GM21528 (cell line): ENCODE measurements at regions not wholly inside any gene's neighbourhood (a gene's known extent, or its start where the extent isn't known, plus 50 kb on each side); places are given as distances from the start of the nearest gene placed in this dataset.

Experiments
- ATAC-seq: cut with Tn5 transposase; IDR thresholded peaks from one replicate; pipeline ENCODE4 v1.9.1; 2021; ENCODE audit warnings: mild to moderate bottlenecking, moderate library complexity; ENCODE audit not compliant: unreplicated experiment, low FRiP score

GRCh38 chr3:117565777-117566176 is 856.2 kb downstream of the TUSC7 start:
- ATAC-seq, result no peak

GRCh38 chr3:117566926-117567325 is 857.3 kb downstream of the TUSC7 start:
- no peak for ATAC-seq

DNA sequence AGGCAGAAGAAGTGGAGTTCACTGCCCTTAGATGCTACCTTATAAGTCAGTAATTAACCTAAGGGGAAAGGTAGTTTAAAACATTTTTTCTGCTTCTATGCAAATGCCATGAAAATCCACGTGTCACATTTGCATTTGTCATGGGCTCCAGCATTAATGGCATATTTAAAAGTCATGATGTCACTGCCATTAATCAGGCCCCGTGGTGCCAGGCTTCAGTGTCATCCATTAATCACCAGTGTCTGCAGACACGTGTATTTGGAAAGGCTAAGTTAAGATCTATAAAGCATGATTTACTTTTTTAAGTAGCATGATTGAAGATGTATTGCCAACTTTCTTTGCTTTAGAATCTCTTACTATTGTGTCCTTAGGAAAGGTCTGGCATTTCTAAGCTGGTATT is 857.8 kb downstream of the TUSC7 start:
- ATAC-seq, result no peak

- no peak for ATAC-seq
Observed at GRCh38 chr3:117567906-117568305, 858.3 kb downstream of the TUSC7 start.

DNA sequence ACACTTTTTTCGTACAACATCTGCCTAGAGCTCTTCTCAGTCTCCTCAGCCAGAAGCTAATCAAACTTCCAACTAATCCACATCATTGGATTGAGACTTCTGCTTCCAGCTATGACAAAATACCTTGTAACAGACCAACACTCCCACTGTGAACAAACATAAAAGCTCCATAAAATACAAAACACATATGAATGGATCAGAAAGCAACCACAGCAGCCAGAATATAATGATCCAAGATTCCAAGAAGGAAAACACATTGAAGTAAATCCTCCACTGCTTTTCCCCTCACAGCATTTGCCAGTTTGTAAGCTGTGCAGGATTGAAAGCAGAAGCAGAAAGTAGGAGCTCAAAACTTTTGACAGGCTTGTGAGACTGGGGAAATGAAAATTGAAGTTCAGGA is 863.2 kb downstream of the TUSC7 start:
- ATAC-seq, result no peak

- ATAC-seq, result no peak
Observed at GRCh38 chr3:117580806-117581205, 871.2 kb downstream of the TUSC7 start.

DNA sequence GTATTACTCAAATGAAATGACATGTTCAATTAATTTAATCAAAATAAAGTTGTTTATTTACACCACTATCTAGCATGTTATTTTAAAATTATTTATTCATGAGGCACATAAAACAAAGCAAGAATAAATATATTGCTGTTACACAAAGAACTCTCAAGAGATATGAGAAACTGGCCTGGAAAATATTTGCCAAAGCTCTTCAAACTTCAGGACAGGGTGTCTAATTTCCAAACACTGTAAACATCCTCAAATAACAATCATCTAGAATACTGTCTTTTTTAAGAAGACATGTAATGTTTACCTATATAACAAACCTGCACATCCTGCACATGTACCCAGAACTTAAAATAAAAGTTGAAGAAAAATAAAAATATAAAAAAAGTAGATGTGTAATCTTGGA is 876.6 kb downstream of the TUSC7 start:
- ATAC-seq, result no peak

DNA sequence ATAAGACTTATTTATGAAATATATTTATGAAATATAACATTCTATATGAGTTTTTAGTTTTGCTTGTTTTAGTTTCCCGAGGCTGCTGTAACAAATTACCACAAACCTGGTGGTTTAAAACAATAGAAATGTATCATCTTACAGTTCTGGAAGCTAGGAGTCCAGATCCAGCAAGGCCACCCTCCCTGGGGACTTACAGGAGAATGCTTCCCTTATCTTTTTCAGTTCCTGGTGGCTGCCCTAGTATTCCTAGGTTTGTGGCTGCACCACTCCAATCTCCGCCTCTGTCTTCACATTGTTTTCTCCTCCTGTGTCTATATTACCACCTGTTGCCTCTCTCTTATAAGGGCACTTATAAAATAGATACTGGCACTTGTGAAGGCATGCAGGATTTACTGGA is 877.8 kb downstream of the TUSC7 start:
- no peak for ATAC-seq

GRCh38 chr3:117589454-117589853 is 879.9 kb downstream of the TUSC7 start:
- no peak for ATAC-seq

GRCh38 chr3:117595615-117596014 is 886.0 kb downstream of the TUSC7 start:
- no peak for ATAC-seq

DNA sequence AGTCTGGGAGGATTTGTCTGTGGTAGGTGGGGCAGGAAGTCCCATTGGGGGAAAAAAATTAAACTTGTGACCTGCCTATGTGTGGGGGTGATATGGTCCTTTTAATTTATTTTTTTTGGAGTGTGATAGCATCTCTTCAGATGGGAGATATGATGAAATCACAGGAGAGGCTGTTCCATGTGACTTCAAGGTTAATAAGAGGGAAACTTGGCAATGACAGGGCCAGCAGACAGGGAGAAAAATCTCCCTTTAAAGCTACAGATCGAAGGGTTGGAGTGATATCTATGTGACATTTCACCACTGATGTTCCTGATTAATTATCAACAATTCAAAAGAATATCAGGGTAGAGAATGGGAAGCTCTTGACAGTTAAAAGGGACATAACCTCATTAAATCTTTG is 886.9 kb downstream of the TUSC7 start:
- ATAC-seq, result no peak

- ATAC-seq, result no peak
Observed at GRCh38 chr3:117597865-117598264, 888.3 kb downstream of the TUSC7 start.

DNA sequence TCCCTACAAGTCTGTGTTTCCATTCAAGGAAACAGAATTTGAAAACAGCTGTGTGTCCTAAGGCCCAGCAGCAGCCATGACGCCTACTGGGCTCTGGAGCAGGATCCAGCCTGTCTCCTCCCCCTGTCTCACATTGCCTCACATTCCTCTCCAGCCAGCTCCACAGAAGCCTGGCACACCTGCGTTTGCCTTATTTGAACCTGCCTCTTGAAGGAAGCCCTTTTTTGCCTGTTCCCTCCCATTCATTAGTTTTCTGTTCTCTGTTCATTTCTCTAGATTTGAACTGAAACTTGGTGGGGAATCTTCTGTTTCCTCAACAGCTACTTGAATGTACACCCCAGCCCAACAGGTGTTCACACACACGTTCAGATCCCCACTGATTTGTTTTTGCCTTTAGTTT is 890.5 kb downstream of the TUSC7 start:
- peak; percentile 67 for ATAC-seq

- no peak for ATAC-seq
Observed at GRCh38 chr3:117600666-117601065, 891.1 kb downstream of the TUSC7 start.

- ATAC-seq, result no peak
Observed at GRCh38 chr3:117602058-117602644, 892.6 kb downstream of the TUSC7 start.

GRCh38 chr3:117603097-117603496 is 893.5 kb downstream of the TUSC7 start:
- ATAC-seq, result peak; percentile 80

DNA sequence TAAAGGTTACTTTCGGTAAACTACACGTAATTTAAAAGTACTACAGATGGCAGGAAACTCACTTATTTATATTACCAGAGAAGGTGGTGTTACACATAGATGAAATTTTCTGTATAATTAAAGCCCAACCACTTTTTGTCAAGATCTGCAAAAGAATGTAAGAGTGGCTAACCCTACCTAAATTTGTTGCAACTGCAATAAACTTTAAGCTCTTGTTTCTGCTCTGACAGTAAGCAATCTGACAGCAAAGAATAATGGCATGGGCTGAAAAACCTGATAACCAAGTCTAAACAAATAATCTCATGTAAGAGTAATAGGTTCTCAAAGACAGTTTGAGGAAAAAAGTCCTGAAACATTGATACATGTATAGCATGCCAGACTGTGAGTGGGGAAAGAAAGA is 897.3 kb downstream of the TUSC7 start:
- ATAC-seq, result no peak

DNA sequence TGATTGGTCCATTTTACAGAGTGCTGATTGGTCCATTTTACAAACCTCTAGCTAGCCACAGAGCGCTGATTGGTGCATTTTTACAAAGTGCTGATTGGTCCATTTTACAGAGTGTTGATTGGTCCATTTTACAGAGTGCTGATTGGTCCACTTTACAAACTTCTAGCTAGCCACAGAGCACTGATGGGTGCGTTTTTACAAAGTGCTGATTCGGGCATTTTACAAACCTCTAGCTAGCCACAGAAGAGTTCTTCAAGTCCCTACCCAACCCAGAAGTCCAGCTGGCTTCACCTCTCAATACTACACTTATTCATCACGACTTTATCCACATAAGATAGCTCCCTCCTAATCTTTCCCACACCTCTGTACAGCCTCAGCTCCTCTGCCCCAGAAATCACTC is 899.8 kb downstream of the TUSC7 start:
- no peak for ATAC-seq

- no peak for ATAC-seq
Observed at GRCh38 chr3:117610156-117610555, 900.6 kb downstream of the TUSC7 start.

- ATAC-seq, result no peak
Observed at GRCh38 chr3:117611211-117611610, 901.6 kb downstream of the TUSC7 start.

GRCh38 chr3:117616227-117616626 is 906.6 kb downstream of the TUSC7 start:
- ATAC-seq, result no peak

DNA sequence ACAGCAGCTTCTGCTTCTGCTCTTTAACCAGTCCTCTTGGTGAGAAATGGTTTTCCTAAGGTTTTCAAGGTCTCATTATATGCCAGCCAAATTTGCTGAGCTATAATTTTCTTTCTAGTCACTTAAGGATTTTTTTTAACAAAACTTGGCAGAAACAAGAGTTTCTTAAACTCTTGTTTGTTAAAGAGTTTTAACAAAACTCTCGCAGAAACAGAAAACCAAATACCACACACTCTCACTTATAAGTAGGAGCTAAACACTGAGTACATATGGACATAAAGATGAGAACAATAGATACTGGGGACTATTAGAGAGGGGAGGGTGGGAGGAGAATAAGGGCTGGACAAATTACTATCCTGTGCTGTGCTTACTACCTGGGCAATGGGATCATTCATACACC is 908.3 kb downstream of the TUSC7 start:
- ATAC-seq, result no peak

- ATAC-seq, result no peak
Observed at GRCh38 chr3:117618462-117618861, 908.9 kb downstream of the TUSC7 start.
